22Rv1 (cell line): ENCODE measurements at regions not wholly inside any gene's neighbourhood (a gene's known extent, or its start where the extent isn't known, plus 50 kb on each side); places are given as distances from the start of the nearest gene placed in this dataset.

Experiments
- ZFX ChIP-seq: fragments of 450-650 bp; IDR thresholded peaks from 2 replicates; pipeline ENCODE4 v1.6.1; 2017; ENCODE audit warnings: antibody characterized with exemption, borderline replicate concordance
- TF ChIP-seq, protein P1 (sequence below): fragments of 450-650 bp; IDR thresholded peaks from 2 replicates; pipeline ENCODE4 v1.5.1; 2017; ENCODE audit warnings: mild to moderate bottlenecking

DNA sequence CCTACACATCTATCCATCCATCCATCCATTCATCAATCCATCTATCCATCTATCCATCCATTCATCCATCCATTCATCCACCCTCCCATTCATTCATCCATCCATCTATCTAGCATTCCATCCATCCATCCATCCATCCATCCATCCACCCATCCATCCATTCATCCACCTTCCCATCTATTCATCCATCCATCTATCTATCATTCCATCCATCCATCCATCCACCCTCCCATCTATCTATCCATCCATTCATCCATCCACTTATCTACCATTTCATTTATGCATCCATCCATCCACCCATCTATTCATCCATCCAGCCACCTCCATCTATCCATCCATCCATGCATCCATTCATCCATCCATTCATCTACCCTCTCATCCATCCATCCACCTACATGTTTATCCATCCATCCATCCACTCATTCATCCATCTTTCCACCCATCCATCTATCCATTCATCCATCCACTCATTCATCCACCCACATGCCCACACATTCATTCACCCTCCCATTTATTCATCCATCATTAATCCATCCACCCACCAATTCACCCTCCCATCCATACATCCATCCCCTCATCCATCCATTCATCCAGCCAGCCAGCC, 258.5 kb downstream of the CRLF2 start:
- TF ChIP-seq, protein P1, sequence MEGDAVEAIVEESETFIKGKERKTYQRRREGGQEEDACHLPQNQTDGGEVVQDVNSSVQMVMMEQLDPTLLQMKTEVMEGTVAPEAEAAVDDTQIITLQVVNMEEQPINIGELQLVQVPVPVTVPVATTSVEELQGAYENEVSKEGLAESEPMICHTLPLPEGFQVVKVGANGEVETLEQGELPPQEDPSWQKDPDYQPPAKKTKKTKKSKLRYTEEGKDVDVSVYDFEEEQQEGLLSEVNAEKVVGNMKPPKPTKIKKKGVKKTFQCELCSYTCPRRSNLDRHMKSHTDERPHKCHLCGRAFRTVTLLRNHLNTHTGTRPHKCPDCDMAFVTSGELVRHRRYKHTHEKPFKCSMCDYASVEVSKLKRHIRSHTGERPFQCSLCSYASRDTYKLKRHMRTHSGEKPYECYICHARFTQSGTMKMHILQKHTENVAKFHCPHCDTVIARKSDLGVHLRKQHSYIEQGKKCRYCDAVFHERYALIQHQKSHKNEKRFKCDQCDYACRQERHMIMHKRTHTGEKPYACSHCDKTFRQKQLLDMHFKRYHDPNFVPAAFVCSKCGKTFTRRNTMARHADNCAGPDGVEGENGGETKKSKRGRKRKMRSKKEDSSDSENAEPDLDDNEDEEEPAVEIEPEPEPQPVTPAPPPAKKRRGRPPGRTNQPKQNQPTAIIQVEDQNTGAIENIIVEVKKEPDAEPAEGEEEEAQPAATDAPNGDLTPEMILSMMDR = no peak
- TF ChIP-seq ZFX = no peak
